KMS-11 (cell line): ENCODE measurements at regions not wholly inside any gene's neighbourhood (a gene's known extent, or its start where the extent isn't known, plus 50 kb on each side); places are given as distances from the start of the nearest gene placed in this dataset.

Experiments used
- H2AFZ ChIP-seq: fragments of 200-600 bp; sonication (generic); 2 replicates; pipeline ENCODE4 v1.6.1; 2016; ENCODE audit warnings: antibody characterized with exemption, mixed run types, low read depth
- H3K27ac ChIP-seq: fragments of 200-600 bp; sonication (generic); 2 replicates; pipeline ENCODE4 v1.6.1; 2016; ENCODE audit warnings: mild to moderate bottlenecking, mixed run types
- H3K27me3 ChIP-seq: fragments of 200-600 bp; sonication (generic); 2 replicates; pipeline ENCODE4 v1.6.1; 2017; ENCODE audit warnings: mild to moderate bottlenecking, low read depth, mixed run types, moderate library complexity; ENCODE audit not compliant: insufficient read depth
- H3K36me3 ChIP-seq: fragments of 200-600 bp; sonication (generic); 2 replicates; pipeline ENCODE4 v1.6.1; 2017; ENCODE audit warnings: mild to moderate bottlenecking, mixed run types; ENCODE audit not compliant: insufficient read depth
- H3K4me1 ChIP-seq: fragments of 200-600 bp; sonication (generic); 2 replicates; pipeline ENCODE4 v1.6.1; 2016; ENCODE audit warnings: mild to moderate bottlenecking, low read depth, mixed run types; ENCODE audit not compliant: poor library complexity, severe bottlenecking
- H3K4me2 ChIP-seq: fragments of 200-600 bp; sonication (generic); 2 replicates; pipeline ENCODE4 v1.7.0; 2016; ENCODE audit warnings: mild to moderate bottlenecking, mixed run types
- H3K4me3 ChIP-seq: fragments of 200-600 bp; sonication (generic); IDR thresholded peaks from 2 replicates; pipeline ENCODE4 v1.6.1; 2017; ENCODE audit warnings: low read depth, low read length, mixed read lengths; ENCODE audit not compliant: insufficient read depth
- H3K79me2 ChIP-seq: fragments of 200-600 bp; sonication (generic); 2 replicates; pipeline ENCODE4 v1.6.1; 2016; ENCODE audit warnings: low read depth, mixed run types; ENCODE audit not compliant: insufficient read depth
- H3K9ac ChIP-seq: fragments of 200-600 bp; sonication (generic); 2 replicates; pipeline ENCODE4 v1.6.1; 2016; ENCODE audit warnings: mild to moderate bottlenecking, mixed run types
- H4K20me1 ChIP-seq: fragments of 200-600 bp; sonication (generic); 2 replicates; pipeline ENCODE4 v1.6.1; 2016; ENCODE audit warnings: mild to moderate bottlenecking, mixed run types; ENCODE audit not compliant: insufficient read depth
- TF ChIP-seq, protein P1 (sequence below): fragments of 200-600 bp; sonication (generic); conservative IDR thresholded peaks from 2 replicates; pipeline ENCODE4 v1.6.1; 2017; ENCODE audit warnings: low read depth, mild to moderate bottlenecking, antibody characterized with exemption, low read length, moderate library complexity, mixed read lengths

GRCh38 chr16:82433042-82433441, 193.7 kb upstream of the CDH13 start:
- Histone ChIP-seq H3K27me3 (no peaks in the 10 kb centered on the region), H3K36me3 (no peaks in the 10 kb centered on the region), H3K9ac (no peak overlapping the region), H3K4me3 (no peak overlapping the region), H3K4me1 (no peaks in the 10 kb centered on the region), H2AFZ (no peak overlapping the region), H4K20me1 (no peaks in the 10 kb centered on the region), H3K79me2 (no peaks in the 10 kb centered on the region), H3K4me2 (no peak overlapping the region), H3K27ac (no peak overlapping the region)
- TF ChIP-seq, protein P1, sequence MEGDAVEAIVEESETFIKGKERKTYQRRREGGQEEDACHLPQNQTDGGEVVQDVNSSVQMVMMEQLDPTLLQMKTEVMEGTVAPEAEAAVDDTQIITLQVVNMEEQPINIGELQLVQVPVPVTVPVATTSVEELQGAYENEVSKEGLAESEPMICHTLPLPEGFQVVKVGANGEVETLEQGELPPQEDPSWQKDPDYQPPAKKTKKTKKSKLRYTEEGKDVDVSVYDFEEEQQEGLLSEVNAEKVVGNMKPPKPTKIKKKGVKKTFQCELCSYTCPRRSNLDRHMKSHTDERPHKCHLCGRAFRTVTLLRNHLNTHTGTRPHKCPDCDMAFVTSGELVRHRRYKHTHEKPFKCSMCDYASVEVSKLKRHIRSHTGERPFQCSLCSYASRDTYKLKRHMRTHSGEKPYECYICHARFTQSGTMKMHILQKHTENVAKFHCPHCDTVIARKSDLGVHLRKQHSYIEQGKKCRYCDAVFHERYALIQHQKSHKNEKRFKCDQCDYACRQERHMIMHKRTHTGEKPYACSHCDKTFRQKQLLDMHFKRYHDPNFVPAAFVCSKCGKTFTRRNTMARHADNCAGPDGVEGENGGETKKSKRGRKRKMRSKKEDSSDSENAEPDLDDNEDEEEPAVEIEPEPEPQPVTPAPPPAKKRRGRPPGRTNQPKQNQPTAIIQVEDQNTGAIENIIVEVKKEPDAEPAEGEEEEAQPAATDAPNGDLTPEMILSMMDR: no peak

DNA sequence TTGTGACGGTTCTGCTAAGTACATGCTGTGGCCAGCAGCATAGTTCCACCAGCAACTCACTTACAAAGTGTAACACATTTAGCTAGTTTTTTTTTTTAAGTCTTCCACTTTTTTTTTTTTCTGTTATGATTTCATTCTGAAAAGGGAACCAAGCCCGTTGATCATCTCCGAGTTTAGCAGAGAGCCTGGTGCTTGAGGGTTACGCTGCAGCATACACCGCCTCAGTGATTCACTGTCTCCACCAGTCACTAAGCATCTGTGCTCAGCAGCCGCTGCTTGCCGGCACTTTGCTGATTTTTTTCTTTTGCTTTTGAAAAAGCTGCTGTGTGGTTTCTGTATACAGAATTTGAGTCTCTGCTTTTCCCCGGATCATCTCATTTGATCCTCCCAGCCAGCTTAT, 194.5 kb upstream of the CDH13 start:
- Histone ChIP-seq H4K20me1 (no peaks in the 10 kb centered on the region), H3K36me3 (no peaks in the 10 kb centered on the region), H3K4me1 (no peaks in the 10 kb centered on the region), H3K4me3 (no peak overlapping the region), H3K4me2 (no peak overlapping the region), H3K79me2 (no peaks in the 10 kb centered on the region), H3K27me3 (no peaks in the 10 kb centered on the region), H3K27ac (no peak overlapping the region), H2AFZ (no peak overlapping the region), H3K9ac (no peak overlapping the region)
- TF ChIP-seq, protein P1: no peak

- Histone ChIP-seq H3K4me3 (no peak overlapping the region), H3K4me1 (no peaks in the 10 kb centered on the region), H3K79me2 (no peaks in the 10 kb centered on the region), H3K27me3 (no peaks in the 10 kb centered on the region), H2AFZ (no peak overlapping the region), H3K4me2 (no peak overlapping the region), H4K20me1 (no peaks in the 10 kb centered on the region), H3K36me3 (no peaks in the 10 kb centered on the region), H3K9ac (no peak overlapping the region), H3K27ac (no peak overlapping the region)
- TF ChIP-seq, protein P1: no peak
Observed at GRCh38 chr16:82425661-82426060, 201.1 kb upstream of the CDH13 start.

DNA sequence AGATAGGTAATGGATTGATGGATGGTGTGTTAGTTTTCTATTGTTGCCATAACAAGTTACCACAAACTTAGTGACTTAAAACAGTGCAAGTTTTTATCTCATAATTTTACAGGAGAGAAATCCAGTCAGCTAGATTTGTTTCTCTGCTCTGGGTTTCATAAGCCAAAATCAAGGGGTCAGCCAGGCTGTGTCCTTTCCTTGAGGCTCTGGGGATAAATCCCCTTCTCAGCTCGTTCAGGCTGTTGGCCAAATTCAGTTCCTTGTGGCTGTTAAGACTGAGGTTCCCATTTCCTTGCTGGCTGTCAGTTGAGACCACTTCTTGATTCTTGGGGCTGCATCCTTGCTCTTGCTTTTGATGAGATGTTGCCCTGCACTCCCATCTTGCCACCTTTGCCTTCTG, 204.9 kb upstream of the CDH13 start:
- no peak overlapping the region for H3K4me2 ChIP-seq
- no peaks in the 10 kb centered on the region for H3K36me3 ChIP-seq
- H2AFZ ChIP-seq: no peak overlapping the region
- no peaks in the 10 kb centered on the region for H3K27me3 ChIP-seq
- no peak overlapping the region for H3K27ac ChIP-seq
- H4K20me1 ChIP-seq: no peaks in the 10 kb centered on the region
- H3K79me2 ChIP-seq: no peaks in the 10 kb centered on the region
- H3K9ac ChIP-seq: no peak overlapping the region
- no peak overlapping the region for H3K4me3 ChIP-seq
- no peaks in the 10 kb centered on the region for H3K4me1 ChIP-seq
- TF ChIP-seq, protein P1: no peak
